Activated naive CD4-positive, alpha-beta T cell treated with anti-CD3 and anti-CD28 coated beads, Interleukin-2, amount 10 ng/mL, durations not matched to agents 7 days and 5 days (primary cell): ENCODE measurements at regions not wholly inside any gene's neighbourhood (a gene's known extent, or its start where the extent isn't known, plus 50 kb on each side); places are given as distances from the start of the nearest gene placed in this dataset.
"Not testable (repeated sequence)": the region's sequence is repeated elsewhere in the genome, so short reads cannot be mapped to it uniquely, and the experiment has no call there.

Experiments used
- CTCF ChIA-PET: fragments of 350-600 bp; sonication (Branson Sonifier 250); formaldehyde crosslinking; loops from one replicate; lab custom pipeline; 2021; ENCODE audit warnings: antibody characterized with exemption; lab: Charles Lee
- DNase-seq: peaks from one replicate; pipeline ENCODE4 v3.0.0-alpha.2; 2020
- H3K27ac Mint-ChIP-seq: one replicate; pipeline ENCODE4 v1.8.0; 2021; ENCODE audit warnings: mild to moderate bottlenecking, moderate library complexity, mixed read lengths
- H3K27me3 Mint-ChIP-seq: one replicate; pipeline ENCODE4 v1.8.0; 2021; ENCODE audit warnings: mild to moderate bottlenecking, mixed read lengths
- H3K36me3 Mint-ChIP-seq: one replicate; pipeline ENCODE4 v1.8.0; 2021; ENCODE audit warnings: mixed read lengths
- H3K4me1 Mint-ChIP-seq: one replicate; pipeline ENCODE4 v1.8.0; 2021; ENCODE audit warnings: mixed read lengths
- H3K4me3 Mint-ChIP-seq: one replicate; pipeline ENCODE4 v1.8.0; 2021; ENCODE audit warnings: mild to moderate bottlenecking, moderate library complexity, mixed read lengths
- H3K9me3 Mint-ChIP-seq: one replicate; pipeline ENCODE4 v1.8.0; 2021; ENCODE audit warnings: mixed read lengths

DNA sequence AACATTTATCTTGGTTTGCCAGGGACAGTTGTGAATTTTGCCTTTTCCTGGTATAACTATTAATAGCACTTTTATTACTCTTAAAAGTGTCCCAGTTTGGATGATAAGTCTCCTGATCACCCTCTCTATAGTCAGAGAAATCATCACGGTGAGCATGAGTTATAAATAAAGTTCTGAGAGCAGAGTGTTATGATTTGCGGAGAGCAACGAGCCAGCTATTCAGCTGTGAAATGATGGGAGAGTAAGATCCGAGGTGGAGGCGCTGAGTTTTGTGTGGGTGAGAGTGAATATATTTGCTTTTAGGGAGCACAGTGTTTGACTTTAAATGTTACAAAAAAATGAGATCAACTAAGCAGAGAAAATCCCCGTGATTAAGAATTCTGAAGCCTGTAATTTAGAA is 179.6 kb downstream of the DSC3 start:
- no peak for DNase-seq
- Mint-ChIP-seq H3K36me3 (no peaks in the 10 kb centered on the region), H3K4me3 (no peak overlapping the region), H3K9me3 (peaks cover 3% of the 10 kb centered on the region), H3K27ac (no peak overlapping the region), H3K27me3 (no peaks in the 10 kb centered on the region), H3K4me1 (no peaks in the 10 kb centered on the region)
- CTCF ChIA-PET: no interaction called here

DNA sequence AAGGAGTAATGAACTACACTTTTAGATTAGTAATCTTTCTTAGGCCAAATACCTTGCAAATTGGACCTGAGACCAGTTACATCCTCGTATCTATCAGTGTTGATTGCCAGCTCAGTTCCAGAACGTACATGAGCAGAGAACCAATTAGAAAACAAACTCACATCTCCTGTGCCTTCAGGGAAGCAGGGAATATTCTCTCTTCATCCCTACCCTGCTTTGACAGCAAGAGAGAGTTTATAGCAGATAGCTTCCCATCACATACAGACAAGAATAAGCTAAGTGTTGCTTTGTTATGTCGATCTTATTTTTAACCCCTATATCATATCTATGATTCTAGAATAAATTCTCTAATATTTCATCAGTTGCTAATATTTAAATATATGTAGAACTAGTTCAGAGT is 181.8 kb downstream of the DSC3 start:
- CTCF ChIA-PET: no interaction called here
- peaks cover 2% of the 10 kb centered on the region for H3K9me3 Mint-ChIP-seq
- no peaks in the 10 kb centered on the region for H3K4me1 Mint-ChIP-seq
- no peaks in the 10 kb centered on the region for H3K36me3 Mint-ChIP-seq
- DNase-seq: no peak
- no peak overlapping the region for H3K4me3 Mint-ChIP-seq
- no peak overlapping the region for H3K27ac Mint-ChIP-seq
- H3K27me3 Mint-ChIP-seq: no peaks in the 10 kb centered on the region

- Mint-ChIP-seq H3K27me3 (no peaks in the 10 kb centered on the region), H3K27ac (no peak overlapping the region), H3K4me3 (no peak overlapping the region), H3K9me3 (peaks cover 2% of the 10 kb centered on the region), H3K36me3 (no peaks in the 10 kb centered on the region), H3K4me1 (no peaks in the 10 kb centered on the region)
- CTCF ChIA-PET: no interaction called here
- no peak for DNase-seq
Observed at GRCh38 chr18:30859036-30859435, 183.5 kb downstream of the DSC3 start.

GRCh38 chr18:30858560-30858959 is 184.0 kb downstream of the DSC3 start:
- H3K27ac Mint-ChIP-seq: no peak overlapping the region
- DNase-seq: no peak
- H3K4me3 Mint-ChIP-seq: no peak overlapping the region
- H3K36me3 Mint-ChIP-seq: no peaks in the 10 kb centered on the region
- CTCF ChIA-PET: no interaction called here
- no peaks in the 10 kb centered on the region for H3K27me3 Mint-ChIP-seq
- H3K4me1 Mint-ChIP-seq: no peaks in the 10 kb centered on the region
- peaks cover 2% of the 10 kb centered on the region for H3K9me3 Mint-ChIP-seq

GRCh38 chr18:30855762-30856161 is 186.8 kb downstream of the DSC3 start:
- no peak overlapping the region for H3K27ac Mint-ChIP-seq
- H3K36me3 Mint-ChIP-seq: no peaks in the 10 kb centered on the region
- no peaks in the 10 kb centered on the region for H3K4me1 Mint-ChIP-seq
- H3K4me3 Mint-ChIP-seq: no peak overlapping the region
- no peaks in the 10 kb centered on the region for H3K9me3 Mint-ChIP-seq
- DNase-seq: no peak
- CTCF ChIA-PET: no interaction called here
- no peaks in the 10 kb centered on the region for H3K27me3 Mint-ChIP-seq

GRCh38 chr18:30852980-30853379 is 189.6 kb downstream of the DSC3 start:
- no peak for DNase-seq
- H3K27me3 Mint-ChIP-seq: no peaks in the 10 kb centered on the region
- H3K27ac Mint-ChIP-seq: no peak overlapping the region

DNA sequence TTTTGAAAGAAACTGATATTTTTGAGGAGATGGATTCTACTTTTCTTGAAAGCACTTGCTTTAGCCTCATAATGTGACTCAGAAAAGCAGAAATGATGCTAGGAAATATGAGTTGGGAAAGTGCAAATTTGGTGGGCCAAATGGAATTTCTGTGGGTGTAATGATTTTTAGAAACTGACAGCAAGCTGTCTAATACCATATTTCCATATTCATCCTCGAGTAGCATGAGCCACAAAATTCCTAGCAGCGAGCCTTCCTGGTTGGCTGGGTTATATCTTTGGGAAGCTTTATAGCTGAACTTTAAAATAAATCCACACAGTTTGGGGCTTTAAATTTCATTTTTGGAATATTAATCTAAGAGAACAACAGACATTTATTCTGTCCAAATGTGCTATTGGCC is 190.0 kb downstream of the DSC3 start:
- H3K4me1 Mint-ChIP-seq: no peaks in the 10 kb centered on the region
- H3K27me3 Mint-ChIP-seq: no peaks in the 10 kb centered on the region
- CTCF ChIA-PET: no interaction called here
- H3K36me3 Mint-ChIP-seq: no peaks in the 10 kb centered on the region
- H3K27ac Mint-ChIP-seq: no peak overlapping the region
- no peak for DNase-seq
- H3K4me3 Mint-ChIP-seq: no peak overlapping the region
- peaks cover 10% of the 10 kb centered on the region for H3K9me3 Mint-ChIP-seq

More at GRCh38 chr18:30852980-30853379, 189.6 kb downstream of the DSC3 start:
- no peak overlapping the region for H3K4me3 Mint-ChIP-seq
- no peaks in the 10 kb centered on the region for H3K36me3 Mint-ChIP-seq
- H3K9me3 Mint-ChIP-seq: peaks cover 8% of the 10 kb centered on the region
- H3K4me1 Mint-ChIP-seq: no peaks in the 10 kb centered on the region
- CTCF ChIA-PET: no interaction called here

- H3K27ac Mint-ChIP-seq, H3K9me3 Mint-ChIP-seq, H3K27me3 Mint-ChIP-seq, H3K4me3 Mint-ChIP-seq, CTCF ChIA-PET, H3K4me1 Mint-ChIP-seq, DNase-seq, H3K36me3 Mint-ChIP-seq: not testable (repeated sequence)
Observed at GRCh38 chr18:30839056-30839561, 203.4 kb downstream of the DSC3 start.

DNA sequence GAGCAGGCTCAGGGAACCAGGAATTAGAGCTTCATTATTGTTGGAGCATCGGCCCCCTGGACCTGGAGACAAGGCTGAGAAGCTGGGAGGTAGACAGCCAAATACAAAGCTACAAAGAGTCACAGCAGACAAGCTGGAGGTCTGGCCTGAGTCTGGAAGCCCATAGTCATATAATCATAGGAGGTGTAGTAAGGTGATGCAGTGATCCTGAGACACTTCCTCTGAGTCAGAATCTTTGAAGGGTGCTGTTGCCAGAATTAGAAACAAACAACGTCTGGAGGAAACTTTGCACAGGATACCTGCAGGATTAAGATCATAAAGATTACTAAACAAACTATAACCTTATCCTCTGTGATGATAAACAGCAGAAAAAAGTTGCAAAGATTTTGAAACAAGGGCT is 213.8 kb downstream of the DSC3 start:
- DNase-seq: no peak
- CTCF ChIA-PET: no interaction called here
- Mint-ChIP-seq H3K4me3 (no peak overlapping the region), H3K9me3 (peaks cover 16% of the 10 kb centered on the region), H3K27ac (no peak overlapping the region), H3K4me1 (no peaks in the 10 kb centered on the region), H3K36me3 (no peaks in the 10 kb centered on the region), H3K27me3 (no peaks in the 10 kb centered on the region)

DNA sequence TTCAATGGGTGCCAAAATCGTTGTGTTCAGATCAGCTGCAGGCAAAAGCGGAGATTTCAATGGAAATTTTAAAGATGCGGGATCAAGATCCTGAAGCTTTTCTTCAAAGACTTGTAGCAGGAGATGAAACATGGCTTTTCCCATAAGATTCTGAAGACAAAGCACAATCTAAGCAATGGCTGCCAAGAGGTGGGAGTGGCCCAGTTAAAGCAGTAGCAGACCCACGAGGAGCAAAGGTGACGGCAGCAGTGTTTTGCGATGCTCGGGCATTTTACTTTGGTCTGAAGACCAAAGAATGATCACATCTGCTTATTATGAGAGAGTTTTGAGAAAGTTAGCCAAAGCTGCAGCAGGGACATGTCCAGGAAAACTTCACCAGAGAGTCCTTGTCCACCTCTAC is 222.9 kb downstream of the DSC3 start:
- Mint-ChIP-seq H3K27ac (no peak overlapping the region), H3K4me1 (no peaks in the 10 kb centered on the region), H3K36me3 (no peaks in the 10 kb centered on the region), H3K4me3 (no peak overlapping the region), H3K27me3 (no peaks in the 10 kb centered on the region), H3K9me3 (peaks cover 12% of the 10 kb centered on the region)
- DNase-seq: no peak
- CTCF ChIA-PET: no interaction called here

DNA sequence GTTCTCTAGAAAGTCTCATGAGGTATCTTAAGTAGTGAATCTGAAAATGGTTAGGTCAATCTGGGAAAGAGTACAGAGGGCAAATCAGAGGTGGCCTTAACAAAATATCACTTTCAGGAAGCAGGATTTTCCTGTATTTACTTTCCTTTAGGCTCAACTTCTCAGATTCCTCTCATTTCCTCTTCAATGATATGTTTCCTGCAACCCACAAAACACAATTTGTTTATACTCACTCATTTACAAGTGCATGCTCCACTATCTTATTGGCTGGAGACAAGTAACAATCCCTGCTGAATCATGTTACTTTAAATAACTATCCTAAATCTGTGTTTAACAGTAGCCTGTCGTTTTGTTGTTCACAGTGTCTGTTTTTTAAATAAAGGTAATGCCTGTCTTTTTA is 228.1 kb downstream of the DSC3 start:
- Mint-ChIP-seq H3K4me1 (no peaks in the 10 kb centered on the region), H3K27ac (no peak overlapping the region), H3K36me3 (no peaks in the 10 kb centered on the region), H3K9me3 (peaks cover 9% of the 10 kb centered on the region), H3K27me3 (no peaks in the 10 kb centered on the region), H3K4me3 (no peak overlapping the region)
- CTCF ChIA-PET: no interaction called here
- no peak for DNase-seq

GRCh38 chr18:30811580-30811979 is 231.0 kb downstream of the DSC3 start:
- Mint-ChIP-seq H3K27ac (no peak overlapping the region), H3K4me3 (no peak overlapping the region), H3K9me3 (peaks cover 10% of the 10 kb centered on the region), H3K4me1 (no peaks in the 10 kb centered on the region), H3K36me3 (no peaks in the 10 kb centered on the region), H3K27me3 (no peaks in the 10 kb centered on the region)
- CTCF ChIA-PET: no interaction called here
- DNase-seq: no peak

DNA sequence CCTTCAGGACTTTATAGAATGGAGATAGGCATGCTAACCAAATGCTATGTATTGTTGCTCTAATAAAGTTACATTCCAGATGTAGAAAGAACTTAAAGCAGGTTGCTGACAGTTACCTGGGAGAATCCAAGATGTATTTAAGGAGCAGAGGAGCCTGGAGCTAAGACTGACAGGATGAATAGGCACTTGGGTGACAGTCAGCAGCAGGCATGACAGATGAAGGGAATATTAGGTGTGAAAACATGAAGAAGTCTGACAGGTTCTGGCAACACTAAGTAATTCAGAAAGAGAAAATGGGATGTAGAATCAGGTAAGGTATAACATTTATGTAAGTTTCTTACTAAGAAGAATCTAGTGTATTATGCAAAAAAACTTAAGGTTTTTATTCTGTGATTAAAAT is 232.0 kb downstream of the DSC3 start:
- Mint-ChIP-seq H3K4me3 (no peak overlapping the region), H3K36me3 (no peaks in the 10 kb centered on the region), H3K27me3 (no peaks in the 10 kb centered on the region), H3K4me1 (no peaks in the 10 kb centered on the region), H3K9me3 (peaks cover 6% of the 10 kb centered on the region), H3K27ac (no peak overlapping the region)
- DNase-seq: no peak
- CTCF ChIA-PET: no interaction called here

DNA sequence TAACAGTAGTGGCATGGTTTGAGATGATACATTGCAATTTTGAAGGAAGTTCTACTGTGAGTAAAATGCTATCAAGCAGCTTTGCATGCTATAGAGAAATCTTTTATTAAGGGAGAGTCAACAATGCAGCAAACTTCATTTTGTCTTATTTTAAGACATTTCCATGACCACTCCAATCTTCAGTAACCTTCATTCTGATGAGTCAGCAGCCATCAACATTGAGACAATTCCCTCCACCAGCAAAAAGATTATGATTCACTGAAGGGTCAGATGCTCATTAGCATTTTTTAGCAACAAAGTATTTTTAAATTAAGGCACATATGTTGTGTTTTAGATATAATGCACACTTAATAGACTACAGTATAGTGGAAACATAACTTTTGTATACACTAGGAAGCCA is 235.7 kb downstream of the DSC3 start:
- CTCF ChIA-PET: no interaction called here
- H3K4me1 Mint-ChIP-seq: no peaks in the 10 kb centered on the region
- H3K27ac Mint-ChIP-seq: no peak overlapping the region
- H3K27me3 Mint-ChIP-seq: no peaks in the 10 kb centered on the region
- no peak for DNase-seq
- H3K4me3 Mint-ChIP-seq: no peak overlapping the region
- no peaks in the 10 kb centered on the region for H3K36me3 Mint-ChIP-seq
- H3K9me3 Mint-ChIP-seq: peaks cover 6% of the 10 kb centered on the region

DNA sequence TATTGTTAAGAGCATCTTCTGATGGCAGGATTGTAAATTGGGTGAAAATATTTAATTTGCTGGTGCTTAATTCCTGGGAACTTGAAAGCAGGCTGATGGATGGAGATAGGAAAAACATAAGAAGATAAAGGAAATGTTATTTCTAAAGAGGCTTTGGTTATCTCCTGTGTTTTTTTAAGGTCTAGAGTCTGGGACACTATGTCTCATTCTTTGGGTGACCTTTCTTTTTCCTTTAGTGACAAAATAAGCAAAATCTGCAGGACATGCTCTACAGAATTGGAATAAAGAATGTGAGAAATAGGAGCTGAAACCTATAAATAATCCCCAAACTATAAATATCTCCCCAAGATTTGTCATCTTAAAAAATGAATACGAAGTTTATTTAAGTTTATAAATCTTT is 241.7 kb downstream of the DSC3 start:
- Mint-ChIP-seq H3K4me1 (no peaks in the 10 kb centered on the region), H3K4me3 (no peak overlapping the region), H3K9me3 (no peaks in the 10 kb centered on the region), H3K36me3 (no peaks in the 10 kb centered on the region), H3K27me3 (no peaks in the 10 kb centered on the region), H3K27ac (no peak overlapping the region)
- DNase-seq: no peak
- CTCF ChIA-PET: no interaction called here

DNA sequence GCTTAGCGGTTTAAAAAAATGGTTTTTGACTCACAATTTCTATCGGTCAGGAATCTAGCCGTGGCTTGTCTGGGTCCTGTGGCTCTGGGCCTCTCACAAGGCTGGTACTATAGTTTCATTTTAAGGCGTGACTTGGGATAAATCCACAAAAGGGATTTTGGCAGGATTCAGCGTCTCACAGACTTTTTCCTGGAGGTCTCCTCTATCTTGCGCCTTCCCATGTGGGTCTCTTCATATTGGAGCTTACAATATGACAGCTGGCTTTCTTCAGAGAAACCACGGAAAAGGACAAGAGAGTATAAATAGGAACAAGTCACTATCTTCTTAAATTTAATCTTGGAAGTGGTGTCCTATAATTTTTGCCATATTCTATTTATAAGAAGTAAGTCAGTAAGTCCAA is 250.5 kb downstream of the DSC3 start:
- CTCF ChIA-PET: interaction anchor here (0.6 kb wide), 1 partner anchor 980 kb away, joined by 3 read pairs; no protein-coding TSS in a partner anchor

More for the DNA sequence above, 250.5 kb downstream of the DSC3 start:
- H3K4me1 Mint-ChIP-seq: no peaks in the 10 kb centered on the region
- H3K27ac Mint-ChIP-seq: no peak overlapping the region
- peaks cover 22% of the 10 kb centered on the region for H3K9me3 Mint-ChIP-seq
- H3K36me3 Mint-ChIP-seq: no peaks in the 10 kb centered on the region
- H3K4me3 Mint-ChIP-seq: no peak overlapping the region
- H3K27me3 Mint-ChIP-seq: no peaks in the 10 kb centered on the region
- no peak for DNase-seq
